ENCODE measurements at regions not wholly inside any gene's neighbourhood (a gene's known extent, or its start where the extent isn't known, plus 50 kb on each side); places are given as distances from the start of the nearest gene placed in this dataset.
"Not testable (repeated sequence)": the region's sequence is repeated elsewhere in the genome, so short reads cannot be mapped to it uniquely, and the experiment has no call there.

GRCh38 chr9:29616844-29617243 is 2043.6 kb upstream of the C9orf72 start:
- no peak for DNase-seq (ENCODE audit: low read depth)
- H3K4me3 ChIP-seq (ENCODE audit: low read depth, low read length), result no peak overlapping the region
- TF ChIP-seq CTCF (IDR thresholded peaks at IDR 0.05; ENCODE audit: insufficient read depth, low read length), result no peak

- DNase-seq (ENCODE audit: low read depth), result peak; percentile 19
- TF ChIP-seq CTCF (IDR thresholded peaks at IDR 0.05; ENCODE audit: insufficient read depth, low read length), result no peak
- H3K4me3 ChIP-seq (ENCODE audit: low read depth, low read length), result no peak overlapping the region
These were observed 2052.0 kb upstream of the C9orf72 start for GRCh38 chr9:29625292-29625731.

GRCh38 chr9:29625931-29626330 is 2052.7 kb upstream of the C9orf72 start:
- no peak for TF ChIP-seq CTCF (IDR thresholded peaks at IDR 0.05; ENCODE audit: insufficient read depth, low read length)
- no peak for DNase-seq (ENCODE audit: low read depth)
- H3K4me3 ChIP-seq (ENCODE audit: low read depth, low read length), result no peak overlapping the region

GRCh38 chr9:29628856-29629255 is 2055.6 kb upstream of the C9orf72 start:
- H3K4me3 ChIP-seq (ENCODE audit: low read depth, low read length); DNase-seq (ENCODE audit: low read depth): not testable (repeated sequence)

GRCh38 chr9:29637471-29638237 is 2064.4 kb upstream of the C9orf72 start:
- no peak overlapping the region for H3K4me3 ChIP-seq (ENCODE audit: low read depth, low read length)
- no peak for DNase-seq (ENCODE audit: low read depth)
- TF ChIP-seq CTCF (IDR thresholded peaks at IDR 0.05; ENCODE audit: insufficient read depth, low read length), result no peak

GRCh38 chr9:29640507-29640906 is 2067.2 kb upstream of the C9orf72 start:
- no peak for DNase-seq (ENCODE audit: low read depth)
- no peak overlapping the region for H3K4me3 ChIP-seq (ENCODE audit: low read depth, low read length)
- no peak for TF ChIP-seq CTCF (IDR thresholded peaks at IDR 0.05; ENCODE audit: insufficient read depth, low read length)

DNA sequence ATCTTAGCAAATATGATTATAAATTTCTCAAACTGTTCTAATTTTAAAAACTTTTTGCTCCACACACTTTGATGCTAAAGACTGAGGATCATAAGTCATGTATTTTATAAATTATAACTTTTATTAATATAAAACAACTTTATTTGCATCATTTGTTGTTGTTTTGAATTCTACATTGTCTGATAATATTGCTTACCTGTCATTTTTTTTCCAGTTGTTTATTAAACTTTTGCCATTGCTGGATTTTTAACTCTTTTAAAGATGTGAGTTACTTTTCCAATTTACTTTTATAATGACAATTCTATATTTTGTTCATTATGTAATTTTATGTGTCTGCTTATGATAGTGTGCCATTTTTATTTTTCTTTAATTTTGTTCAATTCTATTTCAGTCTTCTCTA is 2071.2 kb upstream of the C9orf72 start:
- DNase-seq (ENCODE audit: low read depth), result no peak
- H3K4me3 ChIP-seq (ENCODE audit: low read depth, low read length), result no peak overlapping the region
- TF ChIP-seq CTCF (IDR thresholded peaks at IDR 0.05; ENCODE audit: insufficient read depth, low read length), result no peak
